ENCODE measurements at regions not wholly inside any gene's neighbourhood (a gene's known extent, or its start where the extent isn't known, plus 50 kb on each side); places are given as distances from the start of the nearest gene placed in this dataset.
"Not testable (repeated sequence)": the region's sequence is repeated elsewhere in the genome, so short reads cannot be mapped to it uniquely, and the experiment has no call there.

- DNase-seq (ENCODE audit: low spot score) = not testable (repeated sequence)
These were observed 66.4 kb upstream of the PTPN13 start for GRCh38 chr4:86527713-86528112.

- DNase-seq (ENCODE audit: low spot score) = no peak
These were observed 64.7 kb upstream of the PTPN13 start for GRCh38 chr4:86529436-86529835.

DNA sequence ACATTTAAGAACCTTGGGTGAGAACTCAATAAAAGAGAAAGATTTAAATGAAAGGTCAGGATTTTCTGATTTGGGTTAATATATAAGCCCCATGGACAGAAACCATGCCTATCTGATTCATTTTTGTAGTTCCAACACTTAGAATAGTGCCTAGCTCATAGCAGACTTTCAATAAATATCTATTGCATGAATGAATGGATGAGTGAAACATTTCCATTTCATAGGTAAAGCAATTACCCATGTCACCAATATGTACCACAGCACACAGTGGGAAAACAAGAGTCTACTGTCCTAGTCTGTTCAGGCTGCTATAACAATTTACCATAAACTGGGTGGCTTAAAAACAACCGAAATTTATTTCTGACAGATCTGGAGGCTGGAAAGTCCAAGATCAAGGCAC is 63.9 kb upstream of the PTPN13 start:
- no peak for DNase-seq (ENCODE audit: low spot score)

- DNase-seq (ENCODE audit: low spot score) = no peak
These were observed 62.7 kb upstream of the PTPN13 start for GRCh38 chr4:86531440-86531839.

DNA sequence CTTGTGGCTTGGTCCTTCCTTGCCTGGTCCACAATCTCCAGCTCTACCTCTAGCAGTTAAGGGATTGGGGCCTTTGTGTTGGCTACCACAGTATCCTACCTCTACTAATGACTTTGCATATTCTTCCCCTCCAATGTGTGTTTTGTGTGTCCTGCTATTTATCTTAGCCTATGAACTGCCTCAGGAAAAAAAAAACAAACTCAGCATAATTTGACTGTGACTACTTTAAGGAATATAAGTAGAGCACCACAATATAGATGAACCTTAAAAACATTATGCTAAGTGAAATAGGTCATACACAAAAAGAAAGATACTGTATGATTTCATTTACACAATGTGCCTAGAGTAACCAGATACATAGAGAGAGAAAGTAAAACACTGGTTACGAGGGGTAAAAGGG is 61.3 kb upstream of the PTPN13 start:
- DNase-seq (ENCODE audit: low spot score) = no peak

- DNase-seq (ENCODE audit: low spot score) = no peak
These were observed 58.0 kb upstream of the PTPN13 start for GRCh38 chr4:86536151-86536550.

- no peak for DNase-seq (ENCODE audit: low spot score)
These were observed 51.6 kb upstream of the PTPN13 start for GRCh38 chr4:86542319-86543027.

DNA sequence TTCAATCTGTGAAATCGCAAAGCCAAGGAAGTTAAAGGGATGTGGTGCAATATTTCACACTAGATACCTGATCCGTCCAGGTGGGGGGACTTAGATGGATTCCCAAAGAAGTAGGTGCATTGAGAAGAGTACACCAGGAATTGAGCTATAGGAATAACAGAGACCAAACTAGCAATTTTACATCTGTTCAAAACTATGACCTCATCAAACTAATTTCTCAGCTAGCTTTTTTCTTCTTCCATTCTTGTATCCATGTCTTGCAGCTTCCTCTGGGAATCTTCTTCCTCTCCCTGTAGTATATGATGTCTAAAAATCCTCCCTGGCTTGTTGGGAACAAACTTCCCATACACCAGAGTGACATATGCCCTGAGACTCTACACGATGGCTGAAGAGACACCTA is 51.0 kb upstream of the PTPN13 start:
- DNase-seq (ENCODE audit: low spot score) = no peak

DNA sequence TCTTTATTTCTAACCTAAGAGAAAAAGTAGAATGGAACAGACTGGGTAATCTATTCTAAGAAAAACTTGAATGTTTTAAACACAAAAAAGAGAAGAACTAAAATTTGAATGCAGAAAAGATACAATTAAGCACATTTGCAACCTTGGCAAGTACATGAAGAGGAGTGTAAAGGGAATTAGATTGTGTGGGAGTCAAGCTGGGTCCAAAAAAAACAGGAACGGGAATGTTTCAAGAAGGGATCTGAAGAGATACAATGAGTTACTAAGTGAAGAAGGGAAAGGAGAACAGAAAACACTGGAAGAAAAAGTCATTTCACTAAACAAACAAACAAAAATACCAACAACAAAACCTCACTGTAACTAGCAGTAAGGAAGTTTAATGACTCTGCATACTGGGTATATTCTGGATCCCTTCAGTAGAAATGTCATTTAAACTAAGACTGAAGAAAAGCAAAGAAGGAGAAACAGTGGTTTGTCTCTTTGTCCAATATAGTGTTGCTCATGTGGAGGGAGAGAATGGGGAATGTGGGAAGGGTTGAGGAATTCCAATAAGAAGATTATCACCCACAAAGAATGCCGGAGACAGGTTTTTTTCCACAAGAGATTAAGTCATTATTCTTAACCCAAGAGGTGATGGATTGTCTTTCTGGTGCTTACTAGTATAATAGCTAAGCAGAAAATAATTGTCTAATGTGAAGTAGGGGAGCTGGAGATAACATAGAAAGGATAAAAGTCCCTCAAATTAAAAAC is 50.4 kb upstream of the PTPN13 start:
- peak; percentile 58 for DNase-seq (ENCODE audit: low spot score)

DNA sequence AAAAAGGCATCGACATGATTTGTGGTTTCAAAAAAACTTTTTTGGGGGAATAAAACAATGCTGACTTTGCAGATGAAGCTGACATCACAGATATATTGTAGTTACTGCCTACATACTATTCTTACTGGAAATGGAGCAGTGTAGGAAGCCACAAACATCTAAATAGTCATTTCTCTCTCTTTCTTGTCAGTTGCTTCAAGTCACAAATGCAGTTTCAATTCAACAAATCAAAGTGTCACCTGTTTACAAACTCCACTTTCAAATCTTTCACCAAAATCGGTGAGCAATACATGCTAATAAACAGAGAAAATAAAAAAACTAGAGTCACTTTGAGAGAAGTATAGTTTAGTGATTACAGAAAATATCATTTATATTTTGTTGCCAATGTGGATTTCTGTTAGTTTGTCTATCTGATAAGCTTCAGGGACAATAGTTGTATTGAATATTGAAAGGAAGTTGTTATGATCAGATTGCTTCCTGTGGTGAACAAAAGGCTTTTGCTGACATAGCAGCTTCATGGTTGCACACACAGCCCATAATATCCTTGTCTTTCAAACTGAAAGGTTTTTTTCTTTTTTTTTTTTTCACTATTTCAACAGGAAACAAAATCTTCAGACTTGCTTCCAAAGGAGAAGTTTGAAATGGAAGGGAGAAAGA is 49.7 kb upstream of the PTPN13 start:
- DNase-seq (ENCODE audit: low spot score) = no peak
